ENCODE measurements at regions not wholly inside any gene's neighbourhood (a gene's known extent, or its start where the extent isn't known, plus 50 kb on each side); places are given as distances from the start of the nearest gene placed in this dataset.

GRCh38 chr20:61067221-61067620 is 184.8 kb upstream of the CDH4 start:
- CTCF ChIA-PET = no interaction called here
- POLR2A ChIA-PET = no interaction called here
- DNase-seq (ENCODE audit: extremely low spot score) = no peak
- TF ChIP-seq CTCF (IDR thresholded peaks at IDR 0.05; ENCODE audit: control extremely low read depth, extremely low read depth, low read depth, missing control alignments) = no peak

GRCh38 chr20:61072398-61072797 is 179.7 kb upstream of the CDH4 start:
- CTCF ChIA-PET = no interaction called here
- POLR2A ChIA-PET = no interaction called here
- no peak for DNase-seq (ENCODE audit: extremely low spot score)

GRCh38 chr20:61073376-61073775 is 178.7 kb upstream of the CDH4 start:
- no peak for DNase-seq (ENCODE audit: extremely low spot score)
- ChIA-PET POLR2A (no interaction called here), CTCF (no interaction called here)
- no peak for TF ChIP-seq CTCF (IDR thresholded peaks at IDR 0.05; ENCODE audit: control extremely low read depth, extremely low read depth, low read depth, missing control alignments)

More at GRCh38 chr20:61072398-61072797, 179.7 kb upstream of the CDH4 start:
- TF ChIP-seq CTCF (IDR thresholded peaks at IDR 0.05; ENCODE audit: control extremely low read depth, extremely low read depth, low read depth, missing control alignments) = no peak

- POLR2A ChIA-PET = no interaction called here
- CTCF ChIA-PET = interaction anchor here (1.9 kb wide), 1 partner anchor 10 kb away, joined by 7 read pairs; no protein-coding TSS in a partner anchor
- no peak for TF ChIP-seq CTCF (IDR thresholded peaks at IDR 0.05; ENCODE audit: control extremely low read depth, extremely low read depth, low read depth, missing control alignments)
- no peak for DNase-seq (ENCODE audit: extremely low spot score)
These were observed 169.3 kb upstream of the CDH4 start for GRCh38 chr20:61082720-61083119.

- ChIA-PET CTCF (interaction anchor here (1.9 kb wide), 1 partner anchor 9 kb away, joined by 7 read pairs; no protein-coding TSS in a partner anchor), POLR2A (no interaction called here)
- no peak for DNase-seq (ENCODE audit: extremely low spot score)
- no peak for TF ChIP-seq CTCF (IDR thresholded peaks at IDR 0.05; ENCODE audit: control extremely low read depth, extremely low read depth, low read depth, missing control alignments)
These were observed 168.6 kb upstream of the CDH4 start for GRCh38 chr20:61083431-61083830.

GRCh38 chr20:61086031-61086430 is 166.0 kb upstream of the CDH4 start:
- TF ChIP-seq CTCF (IDR thresholded peaks at IDR 0.05; ENCODE audit: control extremely low read depth, extremely low read depth, low read depth, missing control alignments) = no peak
- ChIA-PET CTCF (no interaction called here), POLR2A (no interaction called here)
- no peak for DNase-seq (ENCODE audit: extremely low spot score)

- no peak for TF ChIP-seq CTCF (IDR thresholded peaks at IDR 0.05; ENCODE audit: control extremely low read depth, extremely low read depth, low read depth, missing control alignments)
- ChIA-PET CTCF (no interaction called here), POLR2A (no interaction called here)
- no peak for DNase-seq (ENCODE audit: extremely low spot score)
These were observed 161.5 kb upstream of the CDH4 start for GRCh38 chr20:61090541-61090940.
